ENCODE measurements at regions not wholly inside any gene's neighbourhood (a gene's known extent, or its start where the extent isn't known, plus 50 kb on each side); places are given as distances from the start of the nearest gene placed in this dataset.

- H3K4me1 Mint-ChIP-seq: no peaks in the 10 kb centered on the region
- intact Hi-C loops (cut with micrococcal nuclease): no loop called here
- Histone ChIP-seq H3K9ac (ENCODE audit: low read length) (no peak overlapping the region), H3K4me3 (ENCODE audit: control extremely low read depth in 1 of 5, extremely low read depth in 1 of 5, insufficient read depth in 1 of 5, low read depth in 2 of 5, low read length in 4 of 5) (no peak overlapping the region), H3K27me3 (replicated peaks in 1 of 4; ENCODE audit: control extremely low read depth in 1 of 4, control insufficient read depth in 3 of 4, insufficient read depth in 4 of 4, low read length in 3 of 4) (peaks cover 0 to 2% (median 0%) of the 10 kb centered on the region in 4 experiments), H3K4me2 (replicated peaks; ENCODE audit: low read depth, low read length, poor library complexity, severe bottlenecking) (no peak overlapping the region), H4K20me1 (ENCODE audit: control insufficient read depth, insufficient read depth, low read length, poor library complexity, severe bottlenecking) (no peaks in the 10 kb centered on the region), H3K9me3 (ENCODE audit: control extremely low read depth in 1 of 3, control insufficient read depth in 2 of 3, insufficient read depth in 1 of 3, low read length in 2 of 3) (no peaks in the 10 kb centered on the region), H2AFZ (ENCODE audit: insufficient read depth, low read depth, low read length, poor library complexity, severe bottlenecking) (no peak overlapping the region), H3K36me3 (replicated peaks in 1 of 2; ENCODE audit: control extremely low read depth in 1 of 2, control insufficient read depth in 1 of 2, extremely low read depth in 1 of 2, insufficient read depth in 2 of 2, low read length in 1 of 2) (no peaks in the 10 kb centered on the region), H3K4me1 (ENCODE audit: control insufficient read depth in 2 of 2, insufficient read depth in 2 of 2, low read length in 2 of 2) (no peaks in the 10 kb centered on the region), H3K27ac (ENCODE audit: low read length in 2 of 2) (no peak overlapping the region), H3K79me2 (ENCODE audit: control insufficient read depth, insufficient read depth, low read length) (no peaks in the 10 kb centered on the region)
- no CpG with 5 or more reads among the region's 1 CpG for WGBS (ENCODE audit: insufficient coverage)
- H3K27me3 Mint-ChIP-seq: no peaks in the 10 kb centered on the region
- TF ChIP-seq, protein P1, sequence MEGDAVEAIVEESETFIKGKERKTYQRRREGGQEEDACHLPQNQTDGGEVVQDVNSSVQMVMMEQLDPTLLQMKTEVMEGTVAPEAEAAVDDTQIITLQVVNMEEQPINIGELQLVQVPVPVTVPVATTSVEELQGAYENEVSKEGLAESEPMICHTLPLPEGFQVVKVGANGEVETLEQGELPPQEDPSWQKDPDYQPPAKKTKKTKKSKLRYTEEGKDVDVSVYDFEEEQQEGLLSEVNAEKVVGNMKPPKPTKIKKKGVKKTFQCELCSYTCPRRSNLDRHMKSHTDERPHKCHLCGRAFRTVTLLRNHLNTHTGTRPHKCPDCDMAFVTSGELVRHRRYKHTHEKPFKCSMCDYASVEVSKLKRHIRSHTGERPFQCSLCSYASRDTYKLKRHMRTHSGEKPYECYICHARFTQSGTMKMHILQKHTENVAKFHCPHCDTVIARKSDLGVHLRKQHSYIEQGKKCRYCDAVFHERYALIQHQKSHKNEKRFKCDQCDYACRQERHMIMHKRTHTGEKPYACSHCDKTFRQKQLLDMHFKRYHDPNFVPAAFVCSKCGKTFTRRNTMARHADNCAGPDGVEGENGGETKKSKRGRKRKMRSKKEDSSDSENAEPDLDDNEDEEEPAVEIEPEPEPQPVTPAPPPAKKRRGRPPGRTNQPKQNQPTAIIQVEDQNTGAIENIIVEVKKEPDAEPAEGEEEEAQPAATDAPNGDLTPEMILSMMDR (IDR thresholded peaks at IDR 0.05): no peak
- DNase-seq: no peak
- H3K4me3 Mint-ChIP-seq: no peak overlapping the region
- H3K9me3 Mint-ChIP-seq (ENCODE audit: insufficient read depth): no peaks in the 10 kb centered on the region
- H3K27ac Mint-ChIP-seq: no peak overlapping the region
- POLR2A ChIA-PET: no interaction called here
- CTCF ChIA-PET: interaction anchor here (0.9 kb wide), 1 partner anchor 15 kb away, joined by 3 read pairs; no protein-coding TSS in a partner anchor
- no peak for ATAC-seq (ENCODE audit: low read depth)
Observed at GRCh38 chr2:196403471-196403870, 232.1 kb upstream of the STK17B start.

- Histone ChIP-seq H3K27ac (ENCODE audit: low read length in 2 of 2) (no peak overlapping the region), H4K20me1 (ENCODE audit: control insufficient read depth, insufficient read depth, low read length, poor library complexity, severe bottlenecking) (no peaks in the 10 kb centered on the region), H3K27me3 (replicated peaks in 1 of 4; ENCODE audit: control extremely low read depth in 1 of 4, control insufficient read depth in 3 of 4, insufficient read depth in 4 of 4, low read length in 3 of 4) (peaks cover 0 to 2% (median 0%) of the 10 kb centered on the region in 4 experiments), H3K36me3 (replicated peaks in 1 of 2; ENCODE audit: control extremely low read depth in 1 of 2, control insufficient read depth in 1 of 2, extremely low read depth in 1 of 2, insufficient read depth in 2 of 2, low read length in 1 of 2) (no peaks in the 10 kb centered on the region), H2AFZ (ENCODE audit: insufficient read depth, low read depth, low read length, poor library complexity, severe bottlenecking) (no peak overlapping the region), H3K9me3 (ENCODE audit: control extremely low read depth in 1 of 3, control insufficient read depth in 2 of 3, insufficient read depth in 1 of 3, low read length in 2 of 3) (no peaks in the 10 kb centered on the region), H3K4me3 (ENCODE audit: control extremely low read depth in 1 of 5, extremely low read depth in 1 of 5, insufficient read depth in 1 of 5, low read depth in 2 of 5, low read length in 4 of 5) (no peak overlapping the region), H3K9ac (ENCODE audit: low read length) (no peak overlapping the region), H3K4me2 (replicated peaks; ENCODE audit: low read depth, low read length, poor library complexity, severe bottlenecking) (no peak overlapping the region), H3K79me2 (ENCODE audit: control insufficient read depth, insufficient read depth, low read length) (no peaks in the 10 kb centered on the region), H3K4me1 (ENCODE audit: control insufficient read depth in 2 of 2, insufficient read depth in 2 of 2, low read length in 2 of 2) (no peaks in the 10 kb centered on the region)
- ChIA-PET CTCF (interaction anchor here (0.8 to 1.2 kb wide), 2 partner anchors 9 to 10 kb away, joined by 3 read pairs; no protein-coding TSS in a partner anchor), POLR2A (no interaction called here)
- TF ChIP-seq, protein P1 (IDR thresholded peaks at IDR 0.05): no peak
- no peak for TF ChIP-seq EZH2 (IDR thresholded peaks at IDR 0.05; ENCODE audit: borderline replicate concordance, insufficient read depth, low read depth, low read length, poor library complexity, severe bottlenecking)
- H3K4me1 Mint-ChIP-seq: no peaks in the 10 kb centered on the region
- intact Hi-C loops (cut with micrococcal nuclease): no loop called here
- H3K9me3 Mint-ChIP-seq (ENCODE audit: insufficient read depth): no peaks in the 10 kb centered on the region
- H3K27ac Mint-ChIP-seq: no peak overlapping the region
- peaks cover 3% of the 10 kb centered on the region for H3K27me3 Mint-ChIP-seq
- no peak overlapping the region for H3K4me3 Mint-ChIP-seq
- ATAC-seq (ENCODE audit: low read depth) (no peak), DNase-seq (no peak)
Observed at GRCh38 chr2:196404276-196404675, 232.9 kb upstream of the STK17B start.
